Sigmoid colon (tissue), 6 donors: ENCODE measurements at regions not wholly inside any gene's neighbourhood (a gene's known extent, or its start where the extent isn't known, plus 50 kb on each side); places are given as distances from the start of the nearest gene placed in this dataset.
"Not testable (repeated sequence)": the region's sequence is repeated elsewhere in the genome, so short reads cannot be mapped to it uniquely, and the experiment has no call there.

ENCODE experiments used
- DNase-seq: peaks from one replicate; pipeline ENCODE4 v3.0.0-alpha.2; 2019
- H3K27ac ChIP-seq, 4 donors: fragments of 200-600 bp; sonication (generic); one replicate each; pipeline ENCODE4 v1.5.1; 2016 to 2019; ENCODE audit warnings: mild to moderate bottlenecking in 1 of 4
- H3K27me3 ChIP-seq, 3 donors: fragments of 200-600 bp; sonication (generic); one replicate each; pipeline ENCODE4 v1.5.1; 2019; ENCODE audit warnings: mild to moderate bottlenecking in 1 of 3
- H3K36me3 ChIP-seq, 4 donors: fragments of 200-600 bp; sonication (generic); one replicate each; pipeline ENCODE4 v1.5.1; 2016 to 2019
- H3K4me1 ChIP-seq, 4 donors: fragments of 200-600 bp; sonication (generic); one replicate each; pipeline ENCODE4 v1.5.1; 2017 to 2019
- H3K4me3 ChIP-seq, 4 donors: fragments of 200-600 bp; sonication (generic); one replicate each; pipeline ENCODE4 v1.5.1; 2017 to 2019; ENCODE audit warnings: mild to moderate bottlenecking in 2 of 4, moderate library complexity in 1 of 4
- H3K9me3 ChIP-seq, 4 donors: fragments of 200-600 bp in 3 of 4; sonication (generic) in 3 of 4; one replicate each; pipeline versions ENCODE4 v1.5.1 to v1.6.1; 2013 to 2019
- CTCF ChIP-seq, 4 experiments: fragments of 450-650 bp in 3 of 4; fragments of 200-600 bp in 1 of 4; IDR thresholded peaks; one replicate each; pipeline ENCODE4 v1.5.1; 2016 to 2019; ENCODE audit warnings: antibody characterized with exemption in 4 of 4, mild to moderate bottlenecking in 3 of 4, moderate library complexity in 2 of 4
- EP300 ChIP-seq, 4 donors: sonication (generic); formaldehyde crosslinking; IDR thresholded peaks; one replicate each; pipeline ENCODE4 v1.6.1; 2017; ENCODE audit warnings: antibody characterized with exemption in 4 of 4
- POLR2A ChIP-seq, 2 donors: fragments of 450-650 bp; IDR thresholded peaks; one replicate each; pipeline ENCODE4 v1.6.1; 2016; ENCODE audit warnings: antibody characterized with exemption in 2 of 2, mild to moderate bottlenecking in 2 of 2, moderate library complexity in 2 of 2
- POLR2AphosphoS5 ChIP-seq, 4 donors: sonication (generic); formaldehyde crosslinking; IDR thresholded peaks; one replicate each; pipeline ENCODE4 v1.6.1; 2017; ENCODE audit warnings: antibody characterized with exemption in 4 of 4
- WGBS, 2 donors: extraction: QIAGEN DNeasy Blood & Tissue Kit; methylation state at CpG; one replicate each; pipeline ENCODE4 v1.1.7; 2013; 5-methylcytosine and 5-hydroxymethylcytosine counted together
- intact Hi-C: fragments of 100-400 bp; cut with DNase I; formaldehyde crosslinking; loops from one replicate; pipeline ENCODE4 v1.15.1; 2023
- donor health status: healthy with polysubstance abuse.
- donor health status: healthy.

GRCh38 chr16:86887416-86887815 is 309.1 kb downstream of the FOXL1 start:
- Histone ChIP-seq H3K4me3 (no peak overlapping the region), H3K27me3 (peaks cover 0 to 75% (median 3%) of the 10 kb centered on the region in 3 donors), H3K4me1 (peaks cover 0 to 6% (median 5%) of the 10 kb centered on the region in 4 donors), H3K9me3 (no peaks in the 10 kb centered on the region), H3K27ac (no peak overlapping the region), H3K36me3 (no peaks in the 10 kb centered on the region)
- peak; percentile 29 for DNase-seq
- TF ChIP-seq CTCF (IDR thresholded peaks at IDR 0.05) (no peak), EP300 (IDR thresholded peaks at IDR 0.05) (no peak), POLR2A (IDR thresholded peaks at IDR 0.05) (no peak), POLR2AphosphoS5 (IDR thresholded peaks at IDR 0.05) (no peak)
- WGBS, 2 donors, result 76 to 77% methylated on average over 8 of the region's 8 CpGs
- intact Hi-C loops, result no loop called here

GRCh38 chr16:86888231-86889053 is 310.1 kb downstream of the FOXL1 start:
- DNase-seq, result no peak
- H3K9me3 ChIP-seq, result no peaks in the 10 kb centered on the region
- TF ChIP-seq POLR2AphosphoS5 (IDR thresholded peaks at IDR 0.05) (no peak), POLR2A (IDR thresholded peaks at IDR 0.05) (no peak), CTCF (IDR thresholded peaks at IDR 0.05) (no peak), EP300 (IDR thresholded peaks at IDR 0.05) (no peak)
- 55 to 74% methylated on average over 4 of the region's 4 CpGs for WGBS, 2 donors
- peaks cover 0 to 78% (median 11%) of the 10 kb centered on the region in 3 donors for H3K27me3 ChIP-seq
- H3K27ac ChIP-seq, result no peak overlapping the region
- no peak overlapping the region for H3K4me3 ChIP-seq
- H3K4me1 ChIP-seq, result no peaks in the 10 kb centered on the region
- no peaks in the 10 kb centered on the region for H3K36me3 ChIP-seq
- intact Hi-C loops, result no loop called here

- H3K4me3 ChIP-seq, H3K9me3 ChIP-seq, H3K36me3 ChIP-seq, DNase-seq, H3K4me1 ChIP-seq, H3K27ac ChIP-seq, intact Hi-C loops: not testable (repeated sequence)
- 50 to 64% methylated on average over 1 of the region's 1 CpG for WGBS, 2 donors
- H3K27me3 ChIP-seq, result peaks cover 0 to 78% (median 17%) of the 10 kb centered on the region in 3 donors
Measured at GRCh38 chr16:86889054-86889366, 310.7 kb downstream of the FOXL1 start.

GRCh38 chr16:86889974-86890373 is 311.6 kb downstream of the FOXL1 start:
- H3K4me3 ChIP-seq, result no peak overlapping the region
- H3K4me1 ChIP-seq, result no peaks in the 10 kb centered on the region
- intact Hi-C loops, result loop anchor here (5.0 kb wide), 1 partner anchor 52 kb away; no protein-coding TSS in a partner anchor
- H3K27ac ChIP-seq, result no peak overlapping the region
- H3K36me3 ChIP-seq, result no peaks in the 10 kb centered on the region
- H3K27me3 ChIP-seq, result peaks cover 4 to 79% (median 24%) of the 10 kb centered on the region in 3 donors
- TF ChIP-seq CTCF (IDR thresholded peaks at IDR 0.05), result no peak
- 83 to 87% methylated on average over 3 of the region's 3 CpGs for WGBS, 2 donors
- H3K9me3 ChIP-seq, result no peaks in the 10 kb centered on the region
- DNase-seq, result no peak

GRCh38 chr16:86891121-86891520 is 312.8 kb downstream of the FOXL1 start:
- intact Hi-C loops, result loop anchor here (5.0 kb wide), 1 partner anchor 51 kb away; no protein-coding TSS in a partner anchor
- Histone ChIP-seq H3K36me3 (no peaks in the 10 kb centered on the region), H3K27ac (no peak overlapping the region), H3K27me3 (peaks cover 4 to 80% (median 24%) of the 10 kb centered on the region in 3 donors), H3K9me3 (no peaks in the 10 kb centered on the region), H3K4me3 (no peak overlapping the region), H3K4me1 (no peaks in the 10 kb centered on the region)
- TF ChIP-seq POLR2AphosphoS5 (IDR thresholded peaks at IDR 0.05), result no peak
- no peak for TF ChIP-seq CTCF (IDR thresholded peaks at IDR 0.05)
- no peak for TF ChIP-seq EP300 (IDR thresholded peaks at IDR 0.05)
- TF ChIP-seq POLR2A (IDR thresholded peaks at IDR 0.05), result no peak
- 72 to 76% methylated on average over 7 of the region's 7 CpGs for WGBS, 2 donors
- DNase-seq, result no peak
